ENCODE measurements at regions not wholly inside any gene's neighbourhood (a gene's known extent, or its start where the extent isn't known, plus 50 kb on each side); places are given as distances from the start of the nearest gene placed in this dataset.

- TF ChIP-seq CTCF (IDR thresholded peaks at IDR 0.05) (no peak), POLR2A (IDR thresholded peaks at IDR 0.05) (no peak), EP300 (IDR thresholded peaks at IDR 0.05) (no peak)
Observed at GRCh38 chr16:54489225-54490111, 202.9 kb upstream of the IRX3 start.
